ENCODE measurements at regions not wholly inside any gene's neighbourhood (a gene's known extent, or its start where the extent isn't known, plus 50 kb on each side); places are given as distances from the start of the nearest gene placed in this dataset.

- BruUV-seq (replicated peaks), result no TSS peak
- H3K4me3 ChIP-seq (replicated peaks in 1 of 3; ENCODE audit: insufficient read depth in 1 of 3, low read depth in 2 of 3, low read length in 3 of 3), result no peak overlapping the region
- whole genome bisulfite sequencing (ENCODE audit: low lambda C conversion rate), result 4% methylated on average over 2 of the region's 2 CpGs
- TF ChIP-seq NR2F2 (IDR thresholded peaks at IDR 0.05; ENCODE audit: borderline replicate concordance, low read depth), result no peak
- no peak for TF ChIP-seq ZNF451 (CRISPR knock-in tag; IDR thresholded peaks at IDR 0.05)
- no peak for TF ChIP-seq GATAD2A (CRISPR knock-in tag; IDR thresholded peaks at IDR 0.05)
- TF ChIP-seq HCFC1 (IDR thresholded peaks at IDR 0.05; ENCODE audit: low read depth, low read length), result no peak
- no peak for TF ChIP-seq ZNF441 (CRISPR knock-in tag; IDR thresholded peaks at IDR 0.05; ENCODE audit: borderline replicate concordance)
- TF ChIP-seq ATRX (CRISPR knock-in tag; IDR thresholded peaks at IDR 0.05; ENCODE audit: borderline replicate concordance), result no peak
- no peak for TF ChIP-seq REXO4 (CRISPR knock-in tag; IDR thresholded peaks at IDR 0.05; ENCODE audit: borderline replicate concordance)
- no peak overlapping the region for H3K4me2 ChIP-seq (ENCODE audit: low read depth, low read length)
- ChIA-PET CTCF (ENCODE audit: low intra/inter-chr PET ratio, low total read pairs) (no interaction called here), POLR2A (no interaction called here)
- no peaks in the 10 kb centered on the region for H3K4me1 ChIP-seq (ENCODE audit: insufficient read depth, low read length)
- no peak for FAIRE-seq
- no peaks in the 10 kb centered on the region for H3K27me3 ChIP-seq (ENCODE audit: control insufficient read depth in 1 of 2, insufficient read depth in 2 of 2, low read length in 2 of 2)
- H3K36me3 ChIP-seq (replicated peaks in 1 of 2; ENCODE audit: control insufficient read depth in 1 of 2, insufficient read depth in 2 of 2, low read length in 2 of 2), result no peaks in the 10 kb centered on the region
- no peak for ATAC-seq
- H2AFZ ChIP-seq (ENCODE audit: low read length), result no peak overlapping the region
- DNase-seq (ENCODE audit: low spot score), result no peak
- no peak overlapping the region for H3K27ac ChIP-seq (ENCODE audit: extremely low read length, insufficient read depth, low read length)
- no peak overlapping the region for H3K9ac ChIP-seq (ENCODE audit: insufficient read depth, low read depth, low read length)
- no peaks in the 10 kb centered on the region for H3K9me3 ChIP-seq (ENCODE audit: low read length)
- in situ Hi-C loops (cut with HindIII; ENCODE audit: extremely low pct_ligation_motif_present, low pct_unique_long_range_greater_than_20kb) (no loop called here), intact Hi-C loops (cut with micrococcal nuclease; ENCODE audit: unreplicated experiment) (no loop called here)
- no peaks in the 10 kb centered on the region for H4K20me1 ChIP-seq (ENCODE audit: insufficient read depth, low read length)
- H3K79me2 ChIP-seq (ENCODE audit: insufficient read depth, low read length), result no peaks in the 10 kb centered on the region
Measured at GRCh38 chr13:78176880-78177279, 258.2 kb upstream of the EDNRB start.

GRCh38 chr13:78169386-78169785 lies 250.8 kb upstream of the EDNRB start:
- CTCF ChIA-PET (ENCODE audit: low intra/inter-chr PET ratio, low total read pairs), result no interaction called here
- Histone ChIP-seq H3K4me1 (ENCODE audit: insufficient read depth, low read length) (no peaks in the 10 kb centered on the region), H3K36me3 (replicated peaks in 1 of 2; ENCODE audit: control insufficient read depth in 1 of 2, insufficient read depth in 2 of 2, low read length in 2 of 2) (no peaks in the 10 kb centered on the region), H3K27me3 (ENCODE audit: control insufficient read depth in 1 of 2, insufficient read depth in 2 of 2, low read length in 2 of 2) (no peaks in the 10 kb centered on the region), H4K20me1 (ENCODE audit: insufficient read depth, low read length) (no peaks in the 10 kb centered on the region), H2AFZ (ENCODE audit: low read length) (no peak overlapping the region), H3K4me2 (ENCODE audit: low read depth, low read length) (no peak overlapping the region), H3K4me3 (replicated peaks in 1 of 3; ENCODE audit: insufficient read depth in 1 of 3, low read depth in 2 of 3, low read length in 3 of 3) (no peak overlapping the region), H3K9me3 (ENCODE audit: low read length) (no peaks in the 10 kb centered on the region), H3K27ac (ENCODE audit: extremely low read length, insufficient read depth, low read length) (no peak overlapping the region), H3K79me2 (ENCODE audit: insufficient read depth, low read length) (no peaks in the 10 kb centered on the region), H3K9ac (ENCODE audit: insufficient read depth, low read depth, low read length) (no peak overlapping the region)
- intact Hi-C loops (cut with micrococcal nuclease; ENCODE audit: unreplicated experiment), result no loop called here
- FAIRE-seq, result no peak
- DNase-seq (ENCODE audit: low spot score), result no peak
- POLR2A ChIA-PET, result no interaction called here
- in situ Hi-C loops (cut with HindIII; ENCODE audit: extremely low pct_ligation_motif_present, low pct_unique_long_range_greater_than_20kb), result no loop called here
- TF ChIP-seq SOX5 (CRISPR knock-in tag; IDR thresholded peaks at IDR 0.05; ENCODE audit: borderline replicate concordance), result no peak
- no TSS peak for BruUV-seq (replicated peaks)
- WGBS (ENCODE audit: low lambda C conversion rate), result 0% methylated on average over 1 of the region's 6 CpGs
- no peak for ATAC-seq

Data from HepG2 (cell line).